PC-3 (cell line): ENCODE measurements at regions not wholly inside any gene's neighbourhood (a gene's known extent, or its start where the extent isn't known, plus 50 kb on each side); places are given as distances from the start of the nearest gene placed in this dataset.

Experiments
- ATAC-seq: fragments of 200-7000 bp; cut with Tn5 transposase; 2 replicates; pipeline ENCODE4 v1.9.1; 2020; ENCODE audit warnings: mild to moderate bottlenecking, moderate library complexity
- BruUV-seq: library from RNA; stranded (reverse); fragments of 400-500 nt; replicated peaks from 2 replicates; lab custom pipeline; 2021; lab: Mats Ljungman, UMichigan
- CTCF ChIA-PET: fragments of 300-600 bp; sonication (Branson Sonifier 250); formaldehyde crosslinking; loops from one replicate; lab custom pipeline; 2022; ENCODE audit warnings: antibody characterized with exemption; lab: Charles Lee
- POLR2A ChIA-PET: fragments of 300-600 bp; sonication (Branson Sonifier 250); formaldehyde crosslinking; loops from one replicate; lab custom pipeline; 2022; ENCODE audit warnings: antibody characterized with exemption; ENCODE audit not compliant: unreplicated experiment; lab: Charles Lee
- DNase-seq: peaks from one replicate; pipeline ENCODE4 v3.0.0-alpha.2; 2015
- H2AFZ ChIP-seq: fragments of 300-600 bp; sonication (generic); 2 replicates; pipeline ENCODE4 v1.6.0; 2016; ENCODE audit warnings: antibody characterized with exemption, low read length
- H3F3A ChIP-seq: fragments of 300-600 bp; sonication (generic); one replicate; pipeline ENCODE4 v1.6.0; 2017; ENCODE audit warnings: antibody characterized with exemption, low read length, control low read depth, mild to moderate bottlenecking; ENCODE audit not compliant: unreplicated experiment
- H3K27ac ChIP-seq: fragments of 300-600 bp; sonication (generic); 2 replicates; pipeline ENCODE4 v1.5.1; 2016; ENCODE audit warnings: mild to moderate bottlenecking, low read length
- H3K27me3 ChIP-seq: fragments of 300-600 bp; sonication (generic); 2 replicates; pipeline ENCODE4 v1.6.1; 2016; ENCODE audit warnings: low read length, mixed read lengths
- H3K36me3 ChIP-seq: fragments of 300-600 bp; sonication (generic); 2 replicates; pipeline ENCODE4 v1.6.1; 2016; ENCODE audit warnings: low read depth, mixed run types, low read length, mixed read lengths
- H3K4me1 ChIP-seq: fragments of 300-600 bp; sonication (generic); 2 replicates; pipeline ENCODE4 v1.5.1; 2016; ENCODE audit warnings: low read length; ENCODE audit not compliant: insufficient read depth
- H3K4me2 ChIP-seq: fragments of 300-600 bp; sonication (generic); 2 replicates; pipeline ENCODE4 v1.6.0; 2016; ENCODE audit warnings: low read length
- H3K4me3 ChIP-seq: fragments of 300-600 bp; sonication (generic); 2 replicates; pipeline ENCODE4 v1.5.1; 2016; ENCODE audit warnings: mild to moderate bottlenecking, low read length, mixed read lengths
- H3K79me2 ChIP-seq: fragments of 300-600 bp; sonication (generic); 2 replicates; pipeline ENCODE4 v1.6.1; 2017; ENCODE audit warnings: low read length, mixed read lengths
- H3K9ac ChIP-seq: fragments of 300-600 bp; sonication (generic); 2 replicates; pipeline ENCODE4 v1.6.0; 2016; ENCODE audit warnings: mild to moderate bottlenecking, low read length
- H3K9me2 ChIP-seq: fragments of 300-600 bp; sonication (generic); replicated peaks from 2 replicates; pipeline ENCODE4 v1.6.1; 2016; ENCODE audit warnings: mixed run types, low read length, mixed read lengths
- H3K9me3 ChIP-seq: fragments of 300-600 bp; sonication (generic); 2 replicates; pipeline ENCODE4 v1.6.1; 2016; ENCODE audit warnings: low read length, mixed read lengths
- H4K20me1 ChIP-seq: fragments of 300-600 bp; sonication (generic); 2 replicates; pipeline ENCODE4 v1.6.1; 2016; ENCODE audit warnings: low read length, mixed read lengths
- EZH2 ChIP-seq: fragments of 300-600 bp; sonication (generic); IDR thresholded peaks from one replicate; pipeline ENCODE4 v1.6.1; 2017; ENCODE audit warnings: antibody characterized with exemption, mild to moderate bottlenecking, low read length; ENCODE audit not compliant: unreplicated experiment
- EZH2phosphoT487 ChIP-seq: fragments of 300-600 bp; sonication (generic); IDR thresholded peaks from 2 replicates; pipeline ENCODE4 v1.6.1; 2018; ENCODE audit warnings: mild to moderate bottlenecking, antibody characterized with exemption, low read length, borderline replicate concordance
- intact Hi-C: fragments of 100-400 bp; cut with micrococcal nuclease; formaldehyde crosslinking; loops from 2 replicates; pipeline ENCODE4 v1.9.0; 2023
- TF ChIP-seq, protein P1 (sequence below): fragments of 300-600 bp; sonication (generic); conservative IDR thresholded peaks from 2 replicates; pipeline ENCODE4 v1.5.1; 2017; ENCODE audit warnings: antibody characterized with exemption, low read depth, mild to moderate bottlenecking, low read length

DNA sequence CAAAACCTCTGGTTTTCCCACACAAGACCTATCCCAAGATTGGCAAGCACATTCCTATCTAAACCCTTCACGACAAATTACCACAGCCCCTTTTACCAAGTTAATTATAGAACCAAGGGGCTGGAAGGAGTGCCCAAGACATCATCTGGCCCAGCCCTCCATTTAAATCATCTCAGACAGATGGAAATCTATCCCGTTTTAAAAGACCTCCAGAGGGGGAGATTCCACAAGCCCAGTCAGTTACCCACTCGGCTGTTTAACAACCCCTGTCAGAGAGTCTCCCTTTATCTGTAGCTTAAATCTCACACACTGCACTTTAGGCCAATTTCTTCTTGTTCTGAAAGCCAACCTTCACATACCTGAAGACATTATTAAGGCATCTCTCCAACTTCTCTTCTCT is 179.1 kb upstream of the MEIS1 start:
- H4K20me1 ChIP-seq = no peaks in the 10 kb centered on the region
- H3K27me3 ChIP-seq = peaks cover 41% of the 10 kb centered on the region
- no peak overlapping the region for H3K4me3 ChIP-seq
- no peaks in the 10 kb centered on the region for H3K79me2 ChIP-seq
- TF ChIP-seq EZH2 (no peak), EZH2phosphoT487 (no peak)
- TF ChIP-seq, protein P1, sequence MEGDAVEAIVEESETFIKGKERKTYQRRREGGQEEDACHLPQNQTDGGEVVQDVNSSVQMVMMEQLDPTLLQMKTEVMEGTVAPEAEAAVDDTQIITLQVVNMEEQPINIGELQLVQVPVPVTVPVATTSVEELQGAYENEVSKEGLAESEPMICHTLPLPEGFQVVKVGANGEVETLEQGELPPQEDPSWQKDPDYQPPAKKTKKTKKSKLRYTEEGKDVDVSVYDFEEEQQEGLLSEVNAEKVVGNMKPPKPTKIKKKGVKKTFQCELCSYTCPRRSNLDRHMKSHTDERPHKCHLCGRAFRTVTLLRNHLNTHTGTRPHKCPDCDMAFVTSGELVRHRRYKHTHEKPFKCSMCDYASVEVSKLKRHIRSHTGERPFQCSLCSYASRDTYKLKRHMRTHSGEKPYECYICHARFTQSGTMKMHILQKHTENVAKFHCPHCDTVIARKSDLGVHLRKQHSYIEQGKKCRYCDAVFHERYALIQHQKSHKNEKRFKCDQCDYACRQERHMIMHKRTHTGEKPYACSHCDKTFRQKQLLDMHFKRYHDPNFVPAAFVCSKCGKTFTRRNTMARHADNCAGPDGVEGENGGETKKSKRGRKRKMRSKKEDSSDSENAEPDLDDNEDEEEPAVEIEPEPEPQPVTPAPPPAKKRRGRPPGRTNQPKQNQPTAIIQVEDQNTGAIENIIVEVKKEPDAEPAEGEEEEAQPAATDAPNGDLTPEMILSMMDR = no peak
- no peaks in the 10 kb centered on the region for H3F3A ChIP-seq
- H3K4me1 ChIP-seq = no peaks in the 10 kb centered on the region
- H3K9me3 ChIP-seq = no peaks in the 10 kb centered on the region
- no peaks in the 10 kb centered on the region; the same call in 1 of the 2 replicates for H3K9me2 ChIP-seq
- H3K9ac ChIP-seq = no peak overlapping the region
- ATAC-seq (no peak), DNase-seq (no peak)
- CTCF ChIA-PET = no interaction called here
- POLR2A ChIA-PET = no interaction called here
- BruUV-seq = no TSS peak
- intact Hi-C loops = no loop called here
- H3K4me2 ChIP-seq = no peak overlapping the region
- no peaks in the 10 kb centered on the region for H3K36me3 ChIP-seq
- no peak overlapping the region for H3K27ac ChIP-seq
- H2AFZ ChIP-seq = no peak overlapping the region

DNA sequence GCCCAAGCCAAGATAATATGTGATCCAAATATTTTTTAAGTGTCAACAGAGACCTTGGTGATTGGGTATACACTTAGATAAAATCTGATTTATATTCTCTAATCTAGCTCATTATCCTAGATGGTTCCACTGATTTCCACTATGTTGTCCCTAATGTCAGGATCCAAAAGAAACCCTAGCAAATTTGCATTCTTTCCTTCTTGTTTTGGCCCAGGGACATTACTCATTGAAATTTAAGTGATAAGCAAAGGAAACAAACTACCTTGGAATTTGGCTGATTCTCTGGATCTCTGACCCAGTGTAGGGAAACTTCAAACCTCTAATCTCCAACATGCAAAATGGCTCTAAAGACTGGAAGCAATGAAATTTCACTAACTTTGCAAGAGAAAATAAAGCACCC is 179.8 kb upstream of the MEIS1 start:
- no peaks in the 10 kb centered on the region for H4K20me1 ChIP-seq
- H2AFZ ChIP-seq = no peak overlapping the region
- H3K9me3 ChIP-seq = no peaks in the 10 kb centered on the region
- BruUV-seq = no TSS peak
- CTCF ChIA-PET = no interaction called here
- POLR2A ChIA-PET = no interaction called here
- no peak overlapping the region for H3K4me2 ChIP-seq
- H3K9me2 ChIP-seq = no peaks in the 10 kb centered on the region; the same call in 1 of the 2 replicates
- H3F3A ChIP-seq = no peaks in the 10 kb centered on the region
- H3K27ac ChIP-seq = no peak overlapping the region
- H3K79me2 ChIP-seq = no peaks in the 10 kb centered on the region
- no peak for DNase-seq
- no peak overlapping the region for H3K9ac ChIP-seq
- no peaks in the 10 kb centered on the region for H3K36me3 ChIP-seq
- H3K4me3 ChIP-seq = no peak overlapping the region
- H3K4me1 ChIP-seq = no peaks in the 10 kb centered on the region
- no peak for ATAC-seq
- intact Hi-C loops = no loop called here
- H3K27me3 ChIP-seq = peaks cover 48% of the 10 kb centered on the region
- TF ChIP-seq EZH2phosphoT487 = no peak
- TF ChIP-seq EZH2 = no peak
- TF ChIP-seq, protein P1 = no peak

DNA sequence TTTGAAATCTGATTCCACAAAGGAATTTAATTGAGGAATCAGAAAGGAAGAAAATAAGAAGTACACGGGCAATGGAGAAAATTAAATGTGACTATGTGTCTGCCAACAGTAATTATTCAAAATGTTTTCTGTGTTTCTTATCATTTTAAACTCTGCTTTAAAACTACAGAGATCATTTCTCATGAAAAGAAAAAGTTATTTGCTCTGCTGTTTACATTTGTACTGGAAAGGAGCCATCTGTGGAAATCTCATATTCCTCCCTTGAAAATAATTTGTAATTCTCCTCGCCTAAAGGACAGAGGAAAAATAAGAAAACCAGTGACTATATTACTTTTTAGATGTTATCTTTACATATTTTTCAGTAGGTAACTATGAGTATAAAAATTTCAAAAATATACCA is 181.9 kb upstream of the MEIS1 start:
- CTCF ChIA-PET = no interaction called here
- Histone ChIP-seq H3K79me2 (no peaks in the 10 kb centered on the region), H3F3A (no peaks in the 10 kb centered on the region), H3K4me2 (no peak overlapping the region), H3K36me3 (no peaks in the 10 kb centered on the region), H3K4me1 (no peaks in the 10 kb centered on the region), H3K4me3 (no peak overlapping the region), H3K9me2 (no peaks in the 10 kb centered on the region; the same call in 1 of the 2 replicates), H3K9ac (no peak overlapping the region), H2AFZ (no peak overlapping the region), H3K9me3 (no peaks in the 10 kb centered on the region), H3K27me3 (peaks cover 48% of the 10 kb centered on the region), H4K20me1 (no peaks in the 10 kb centered on the region), H3K27ac (no peak overlapping the region)
- TF ChIP-seq EZH2 = no peak
- TF ChIP-seq, protein P1 = no peak
- TF ChIP-seq EZH2phosphoT487 = no peak
- intact Hi-C loops = no loop called here
- BruUV-seq = no TSS peak
- ATAC-seq (no peak), DNase-seq (no peak)
- POLR2A ChIA-PET = no interaction called here
